ENCODE measurements at regions not wholly inside any gene's neighbourhood (a gene's known extent, or its start where the extent isn't known, plus 50 kb on each side); places are given as distances from the start of the nearest gene placed in this dataset.

GRCh38 chr1:30809514-30810263 is 52.1 kb upstream of the LAPTM5 start:
- Histone ChIP-seq H3K4me2 (ENCODE audit: control insufficient read depth, insufficient read depth) (no peak overlapping the region), H3K9me3 (replicated peaks; ENCODE audit: control insufficient read depth, insufficient read depth, low read length) (no peaks in the 10 kb centered on the region), H3K4me1 (ENCODE audit: control insufficient read depth, insufficient read depth, low read length) (no peaks in the 10 kb centered on the region), H3K36me3 (ENCODE audit: control insufficient read depth in 2 of 2, insufficient read depth in 2 of 2, low read length in 1 of 2) (no peaks in the 10 kb centered on the region), H3K27me3 (replicated peaks in 1 of 2; ENCODE audit: control insufficient read depth in 2 of 2, insufficient read depth in 2 of 2, low read length in 1 of 2) (peaks cover 27 to 29% of the 10 kb centered on the region in 2 experiments), H3K9ac (ENCODE audit: control insufficient read depth, insufficient read depth, low read length) (no peak overlapping the region), H4K20me1 (ENCODE audit: control insufficient read depth, insufficient read depth) (0 out of 2 replicates have a peak, but pooled peaks cover 3% of the 10 kb centered on the region), H3K27ac (ENCODE audit: control insufficient read depth, insufficient read depth) (no peak overlapping the region), H3K4me3 (no peak overlapping the region), H2AFZ (ENCODE audit: control insufficient read depth, low read depth, low read length) (no peak overlapping the region), H3K79me2 (ENCODE audit: control insufficient read depth, insufficient read depth, low read length) (no peaks in the 10 kb centered on the region)
- intact Hi-C loops (cut with micrococcal nuclease; ENCODE audit: unreplicated experiment): no loop called here
- SMC1A ChIA-PET (ENCODE audit: uncharacterized antibody, unreplicated experiment): interaction anchor here (9.8 kb wide), 1 partner anchor 102 kb away, joined by 160 read pairs; no protein-coding TSS in a partner anchor
- FAIRE-seq: no peak
- CTCF ChIA-PET: interaction anchor here (2.0 to 12.3 kb wide), 2 partner anchors 8 to 103 kb away, joined by 10 to 303 read pairs; no protein-coding TSS in a partner anchor
- BruUV-seq (replicated peaks): no TSS peak
- RAD21 ChIA-PET (ENCODE audit: unreplicated experiment): no interaction called here
- TF ChIP-seq, protein P1, sequence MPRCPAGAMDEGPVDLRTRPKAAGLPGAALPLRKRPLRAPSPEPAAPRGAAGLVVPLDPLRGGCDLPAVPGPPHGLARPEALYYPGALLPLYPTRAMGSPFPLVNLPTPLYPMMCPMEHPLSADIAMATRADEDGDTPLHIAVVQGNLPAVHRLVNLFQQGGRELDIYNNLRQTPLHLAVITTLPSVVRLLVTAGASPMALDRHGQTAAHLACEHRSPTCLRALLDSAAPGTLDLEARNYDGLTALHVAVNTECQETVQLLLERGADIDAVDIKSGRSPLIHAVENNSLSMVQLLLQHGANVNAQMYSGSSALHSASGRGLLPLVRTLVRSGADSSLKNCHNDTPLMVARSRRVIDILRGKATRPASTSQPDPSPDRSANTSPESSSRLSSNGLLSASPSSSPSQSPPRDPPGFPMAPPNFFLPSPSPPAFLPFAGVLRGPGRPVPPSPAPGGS (IDR thresholded peaks at IDR 0.05; ENCODE audit: borderline replicate concordance, insufficient read depth, low read depth, low read length, poor library complexity, severe bottlenecking): no peak
- TF ChIP-seq RBBP5 (conservative IDR thresholded peaks at IDR 0.05) (no peak), ZNF384 (IDR thresholded peaks at IDR 0.05; ENCODE audit: borderline replicate concordance, low read depth, low read length) (no peak), DPF2 (IDR thresholded peaks at IDR 0.05) (no peak), NR2C2 (IDR thresholded peaks at IDR 0.05; ENCODE audit: borderline replicate concordance, control insufficient read depth, insufficient read length, low read depth) (no peak), POLR2A (IDR thresholded peaks at IDR 0.05; ENCODE audit: low read depth, low read length) (no peak), TCF7 (IDR thresholded peaks at IDR 0.05; ENCODE audit: borderline replicate concordance) (no peak), RAD21 (IDR thresholded peaks at IDR 0.05; ENCODE audit: insufficient read depth, low read depth, low read length) (no peak), BHLHE40 (IDR thresholded peaks at IDR 0.05; ENCODE audit: borderline replicate concordance in 1 of 2, low read depth in 2 of 2, low read length in 1 of 2) (no peak), PAX8 (IDR thresholded peaks at IDR 0.05) (no peak), FOXK2 (IDR thresholded peaks at IDR 0.05) (no peak), POLR2AphosphoS2 (IDR thresholded peaks at IDR 0.05; ENCODE audit: low read depth, low read length) (no peak), EZH2 (IDR thresholded peaks at IDR 0.05; ENCODE audit: borderline replicate concordance, control insufficient read depth, low read depth, low read length) (no peak), EGR1 (IDR thresholded peaks at IDR 0.05; ENCODE audit: borderline replicate concordance in 1 of 2, low read depth in 2 of 2, low read length in 2 of 2) (no peak), JUND (IDR thresholded peaks at IDR 0.05; ENCODE audit: low read depth, low read length) (no peak), RELA (IDR thresholded peaks at IDR 0.05; ENCODE audit: borderline replicate concordance, partially characterized antibody) (no peak), E2F4 (IDR thresholded peaks at IDR 0.05; ENCODE audit: low read depth, low read length) (no peak), KAT2A (conservative IDR thresholded peaks at IDR 0.05; ENCODE audit: control insufficient read depth, low read depth, low read length) (no peak)
- TF ChIP-seq, protein P2, sequence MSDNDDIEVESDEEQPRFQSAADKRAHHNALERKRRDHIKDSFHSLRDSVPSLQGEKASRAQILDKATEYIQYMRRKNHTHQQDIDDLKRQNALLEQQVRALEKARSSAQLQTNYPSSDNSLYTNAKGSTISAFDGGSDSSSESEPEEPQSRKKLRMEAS (IDR thresholded peaks at IDR 0.05; ENCODE audit: low read depth, low read length): no peak
- DNase-seq (ENCODE audit: low read depth, low spot score): no peak
- POLR2A ChIA-PET: no interaction called here
- in situ Hi-C loops (cut with MboI): no loop called here
- no peak for ATAC-seq
- WGBS (ENCODE audit: insufficient coverage, insufficient replicate concordance, low lambda C conversion rate, missing lambda C conversion rate): 25% methylated on average over 14 of the region's 14 CpGs

Data from GM12878 (cell line).